Tibial nerve (tissue), 4 donors: ENCODE measurements at regions not wholly inside any gene's neighbourhood (a gene's known extent, or its start where the extent isn't known, plus 50 kb on each side); places are given as distances from the start of the nearest gene placed in this dataset.

ENCODE experiments used
- DNase-seq, 2 donors: peaks; one replicate each; pipeline ENCODE4 v3.0.0-alpha.2; 2019; ENCODE audit warnings: low spot score in 2 of 2
- H3K27ac ChIP-seq, 4 donors: fragments of 200-600 bp; sonication (generic) in 3 of 4; one replicate each; pipeline ENCODE4 v1.5.1; 2017 to 2019; ENCODE audit warnings: mild to moderate bottlenecking in 1 of 4
- H3K27me3 ChIP-seq, 2 donors: fragments of 200-600 bp; sonication (generic) in 1 of 2; one replicate each; pipeline versions ENCODE4 v1.5.1 to v1.6.0; 2017 to 2019
- H3K36me3 ChIP-seq, 3 donors: fragments of 200-600 bp; sonication (generic); one replicate each; pipeline ENCODE4 v1.5.1; 2018 to 2019
- H3K4me1 ChIP-seq, 4 donors: fragments of 200-600 bp; sonication (generic) in 3 of 4; one replicate each; pipeline ENCODE4 v1.5.1; 2017 to 2019
- H3K4me3 ChIP-seq, 4 donors: fragments of 200-600 bp; sonication (generic) in 3 of 4; one replicate each; pipeline ENCODE4 v1.5.1; 2017 to 2019; ENCODE audit warnings: mild to moderate bottlenecking in 1 of 4, moderate library complexity in 1 of 4
- H3K9me3 ChIP-seq, 4 donors: fragments of 200-600 bp; sonication (generic) in 3 of 4; one replicate each; pipeline ENCODE4 v1.5.1; 2017 to 2019
- CTCF ChIP-seq, 5 experiments: fragments of 200-600 bp in 3 of 5; fragments of 450-650 bp in 2 of 5; sonication (generic) in 3 of 5; IDR thresholded peaks; one replicate each; pipeline ENCODE4 v1.5.1; 2016 to 2019; ENCODE audit warnings: antibody characterized with exemption in 5 of 5, mild to moderate bottlenecking in 3 of 5, moderate library complexity in 2 of 5
- EP300 ChIP-seq, 2 donors: sonication (generic); formaldehyde crosslinking; IDR thresholded peaks; one replicate each; pipeline ENCODE4 v1.6.1; 2017; ENCODE audit warnings: antibody characterized with exemption in 2 of 2, mild to moderate bottlenecking in 1 of 2
- POLR2A ChIP-seq, 2 donors: fragments of 450-650 bp; IDR thresholded peaks; one replicate each; pipeline ENCODE4 v1.6.1; 2017; ENCODE audit warnings: antibody characterized with exemption in 2 of 2, mild to moderate bottlenecking in 2 of 2, moderate library complexity in 2 of 2
- WGBS, 2 donors: methylation state at CpG; one replicate each; pipeline ENCODE4 v1.1.5; 2018; 5-methylcytosine and 5-hydroxymethylcytosine counted together

- Histone ChIP-seq H3K27me3 (no peaks in the 10 kb centered on the region), H3K4me1 (peaks cover 0 to 9% (median 1%) of the 10 kb centered on the region in 4 donors), H3K4me3 (no peak overlapping the region), H3K27ac (no peak overlapping the region), H3K36me3 (no peaks in the 10 kb centered on the region), H3K9me3 (peaks cover 0 to 15% (median 0%) of the 10 kb centered on the region in 4 donors)
- TF ChIP-seq POLR2A (IDR thresholded peaks at IDR 0.05) (no peak), EP300 (IDR thresholded peaks at IDR 0.05) (no peak), CTCF (IDR thresholded peaks at IDR 0.05) (no peak)
- no peak for DNase-seq
- 7 to 16% methylated on average over 2 of the region's 2 CpGs for WGBS, 2 donors
These were observed 98.1 kb upstream of the NECTIN1 start for GRCh38 chr11:119827113-119827512.

DNA sequence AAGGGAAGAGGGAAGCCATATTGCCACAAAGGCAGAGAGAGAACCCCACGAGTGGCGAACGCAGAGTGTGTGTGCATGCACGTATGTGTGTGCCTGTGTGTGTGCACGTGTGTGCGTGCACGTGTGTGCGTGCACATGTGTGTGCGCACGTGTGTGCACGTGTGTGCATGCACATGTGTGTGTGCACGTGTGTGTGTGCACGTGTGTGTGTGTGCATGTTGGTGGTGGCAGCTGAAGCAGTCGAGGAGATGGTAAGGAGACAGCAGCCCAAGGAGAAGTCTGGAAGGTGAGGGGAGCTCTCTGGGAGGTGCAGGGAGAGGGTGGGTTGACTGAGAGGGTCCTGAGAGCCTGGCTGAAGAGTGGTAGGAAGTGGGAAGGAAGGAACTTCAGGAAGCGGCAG, 94.1 kb upstream of the NECTIN1 start:
- peaks cover 0 to 15% (median 0%) of the 10 kb centered on the region in 4 donors for H3K9me3 ChIP-seq
- no peaks in the 10 kb centered on the region for H3K4me1 ChIP-seq
- no peak for TF ChIP-seq POLR2A (IDR thresholded peaks at IDR 0.05)
- TF ChIP-seq EP300 (IDR thresholded peaks at IDR 0.05) = no peak
- no peak for TF ChIP-seq CTCF (IDR thresholded peaks at IDR 0.05)
- no peak overlapping the region for H3K27ac ChIP-seq
- H3K27me3 ChIP-seq = no peaks in the 10 kb centered on the region
- no peak overlapping the region for H3K4me3 ChIP-seq
- DNase-seq = no peak
- 69 to 91% methylated on average over 15 of the region's 15 CpGs for WGBS, 2 donors
- H3K36me3 ChIP-seq = no peaks in the 10 kb centered on the region

DNA sequence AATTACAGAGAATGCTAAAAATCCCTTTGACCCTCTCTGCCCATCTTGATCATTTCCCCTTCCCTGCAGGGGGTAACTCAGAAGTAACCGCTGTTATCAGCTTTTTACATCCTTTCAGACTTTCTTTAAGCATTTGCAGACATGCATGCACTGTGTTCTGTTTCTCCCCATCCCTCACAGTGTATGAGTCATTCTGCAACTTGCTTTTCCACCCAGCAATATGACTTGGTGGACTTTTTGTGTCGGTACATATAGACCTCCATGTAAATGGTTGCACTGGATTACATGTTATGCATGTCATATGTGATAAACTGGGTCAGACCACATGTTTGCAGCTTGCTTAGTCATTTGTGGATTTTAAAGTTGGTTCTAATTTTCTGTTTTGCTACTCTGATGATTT, 87.7 kb upstream of the NECTIN1 start:
- DNase-seq = no peak
- Histone ChIP-seq H3K27ac (no peak overlapping the region), H3K4me1 (peaks cover 0 to 3% (median 0%) of the 10 kb centered on the region in 4 donors), H3K27me3 (no peaks in the 10 kb centered on the region), H3K9me3 (peaks cover 0 to 6% (median 0%) of the 10 kb centered on the region in 4 donors), H3K4me3 (no peak overlapping the region), H3K36me3 (no peaks in the 10 kb centered on the region)
- 65 to 70% methylated on average over 2 of the region's 2 CpGs for WGBS, 2 donors
- TF ChIP-seq EP300 (IDR thresholded peaks at IDR 0.05) (no peak), POLR2A (IDR thresholded peaks at IDR 0.05) (no peak)

DNA sequence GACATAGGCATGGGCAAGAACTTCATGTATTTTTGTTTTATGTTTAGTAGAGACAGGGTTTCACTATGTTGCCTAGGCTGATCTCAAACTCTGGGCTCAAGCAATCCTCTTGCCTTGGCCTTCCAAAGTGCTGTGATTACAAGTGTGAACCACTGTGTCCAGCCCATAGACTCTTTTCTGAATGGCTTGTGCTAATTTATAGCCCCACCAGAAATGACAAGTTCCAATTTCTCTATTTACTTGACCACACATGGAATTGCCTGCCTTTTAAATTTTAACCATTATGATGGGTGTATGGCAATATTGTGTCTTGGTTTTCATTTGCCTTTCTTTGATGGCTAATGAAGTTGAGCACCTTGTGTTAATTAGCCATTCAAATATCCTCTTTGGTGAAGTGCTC, 85.8 kb upstream of the NECTIN1 start:
- Histone ChIP-seq H3K36me3 (no peaks in the 10 kb centered on the region), H3K4me1 (peaks cover 0 to 3% (median 0%) of the 10 kb centered on the region in 4 donors), H3K9me3 (peaks cover 0 to 6% (median 0%) of the 10 kb centered on the region in 4 donors), H3K27ac (no peak overlapping the region), H3K4me3 (no peak overlapping the region), H3K27me3 (no peaks in the 10 kb centered on the region)
- TF ChIP-seq POLR2A (IDR thresholded peaks at IDR 0.05) (no peak), CTCF (IDR thresholded peaks at IDR 0.05) (no peak), EP300 (IDR thresholded peaks at IDR 0.05) (no peak)
- DNase-seq = no peak

- Histone ChIP-seq H3K4me1 (no peaks in the 10 kb centered on the region), H3K27me3 (no peaks in the 10 kb centered on the region), H3K4me3 (no peak overlapping the region), H3K27ac (no peak overlapping the region), H3K36me3 (no peaks in the 10 kb centered on the region), H3K9me3 (peaks cover 0 to 6% (median 0%) of the 10 kb centered on the region in 4 donors)
- TF ChIP-seq EP300 (IDR thresholded peaks at IDR 0.05) (no peak), POLR2A (IDR thresholded peaks at IDR 0.05) (no peak)
- no peak for DNase-seq
- WGBS, 2 donors = 88% methylated on average over 14 of the region's 14 CpGs
These were observed 81.7 kb upstream of the NECTIN1 start for GRCh38 chr11:119810478-119811232.

GRCh38 chr11:119809346-119809745, 80.3 kb upstream of the NECTIN1 start:
- peaks cover 0 to 6% (median 0%) of the 10 kb centered on the region in 4 donors for H3K9me3 ChIP-seq
- H3K36me3 ChIP-seq = no peaks in the 10 kb centered on the region
- no peaks in the 10 kb centered on the region for H3K27me3 ChIP-seq
- TF ChIP-seq CTCF (IDR thresholded peaks at IDR 0.05) (no peak), POLR2A (IDR thresholded peaks at IDR 0.05) (no peak), EP300 (IDR thresholded peaks at IDR 0.05) (no peak)
- WGBS, 2 donors = 29 to 41% methylated on average over 7 of the region's 7 CpGs
- no peak overlapping the region for H3K4me3 ChIP-seq
- no peak for DNase-seq
- no peaks in the 10 kb centered on the region for H3K4me1 ChIP-seq
- H3K27ac ChIP-seq = no peak overlapping the region
